Thyroid gland (tissue), 4 donors: ENCODE measurements at regions not wholly inside any gene's neighbourhood (a gene's known extent, or its start where the extent isn't known, plus 50 kb on each side); places are given as distances from the start of the nearest gene placed in this dataset.
A peak's percentile ranks its signal among the peaks of the same experiment; 100 is the strongest.

Experiments used
- DNase-seq, 2 donors: peaks; one replicate each; pipeline ENCODE4 v3.0.0-alpha.2; 2019
- H3K27ac ChIP-seq, 3 donors: fragments of 200-600 bp; sonication (generic); 1 replicate in 2 of 3; 2 replicates in 1 of 3; pipeline ENCODE4 v1.5.1; 2016 to 2019; ENCODE audit warnings: mild to moderate bottlenecking in 1 of 3, moderate library complexity in 1 of 3
- H3K27me3 ChIP-seq: fragments of 200-600 bp; sonication (generic); one replicate; pipeline ENCODE4 v1.5.1; 2019
- H3K36me3 ChIP-seq, 2 donors: fragments of 200-600 bp; sonication (generic); one replicate each; pipeline ENCODE4 v1.5.1; 2016 to 2019
- H3K4me1 ChIP-seq, 2 donors: fragments of 200-600 bp; sonication (generic); one replicate each; pipeline ENCODE4 v1.5.1; 2017 to 2019
- H3K4me3 ChIP-seq, 3 donors: fragments of 200-600 bp; sonication (generic); replicated peaks in 1 of 3; 1 replicate in 2 of 3; 2 replicates in 1 of 3; pipeline ENCODE4 v1.5.1; 2016; ENCODE audit warnings: mild to moderate bottlenecking in 1 of 3
- H3K9me3 ChIP-seq: fragments of 200-600 bp; sonication (generic); one replicate; pipeline ENCODE4 v1.5.1; 2017
- POLR2A ChIP-seq, 2 donors: fragments of 450-650 bp; IDR thresholded peaks; one replicate each; pipeline ENCODE4 v1.6.1; 2017; ENCODE audit warnings: antibody characterized with exemption in 2 of 2, mild to moderate bottlenecking in 2 of 2, moderate library complexity in 1 of 2
- WGBS, 2 donors: methylation state at CpG; one replicate each; pipeline ENCODE4 v1.1.5; 2017; 5-methylcytosine and 5-hydroxymethylcytosine counted together
- intact Hi-C: fragments of 100-400 bp; cut with DNase I; formaldehyde crosslinking; loops from one replicate; pipeline ENCODE4 v1.15.1; 2023
- TF ChIP-seq, protein P1 (sequence below), 6 experiments: fragments of 200-600 bp in 3 of 6; fragments of 450-650 bp in 3 of 6; sonication (generic) in 3 of 6; IDR thresholded peaks; one replicate each; pipeline ENCODE4 v1.5.1; 2016 to 2019; ENCODE audit warnings: antibody characterized with exemption in 6 of 6, mild to moderate bottlenecking in 2 of 6, inconsistent platforms in 1 of 6, moderate library complexity in 1 of 6

DNA sequence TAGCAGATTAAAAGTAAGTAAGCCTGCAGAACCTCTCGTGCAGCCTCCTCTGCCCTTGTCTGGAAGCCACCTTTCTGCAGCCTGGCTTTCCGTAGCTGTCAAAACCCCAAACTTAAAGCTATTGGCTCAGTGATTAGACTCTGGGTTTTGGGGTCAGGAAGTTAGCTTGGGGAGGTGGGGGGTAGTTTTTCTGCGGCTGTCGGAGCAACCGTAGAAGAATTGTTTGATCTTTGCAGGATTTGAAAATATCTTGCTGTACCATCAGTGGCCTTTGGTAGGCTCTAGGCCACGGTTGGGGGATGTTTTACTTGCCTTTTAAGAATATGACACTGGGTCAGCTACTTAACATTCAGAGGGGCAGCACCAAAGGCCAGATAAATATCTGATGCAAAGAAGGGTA lies 88.4 kb upstream of the RASGRP1 start:
- intact Hi-C loops: no loop called here
- Histone ChIP-seq H3K4me3 (no peak overlapping the region), H3K27me3 (no peaks in the 10 kb centered on the region), H3K4me1 (no peaks in the 10 kb centered on the region), H3K36me3 (no peaks in the 10 kb centered on the region), H3K9me3 (no peaks in the 10 kb centered on the region), H3K27ac (no peak overlapping the region)
- no peak for TF ChIP-seq POLR2A (IDR thresholded peaks at IDR 0.05)
- TF ChIP-seq, protein P1, sequence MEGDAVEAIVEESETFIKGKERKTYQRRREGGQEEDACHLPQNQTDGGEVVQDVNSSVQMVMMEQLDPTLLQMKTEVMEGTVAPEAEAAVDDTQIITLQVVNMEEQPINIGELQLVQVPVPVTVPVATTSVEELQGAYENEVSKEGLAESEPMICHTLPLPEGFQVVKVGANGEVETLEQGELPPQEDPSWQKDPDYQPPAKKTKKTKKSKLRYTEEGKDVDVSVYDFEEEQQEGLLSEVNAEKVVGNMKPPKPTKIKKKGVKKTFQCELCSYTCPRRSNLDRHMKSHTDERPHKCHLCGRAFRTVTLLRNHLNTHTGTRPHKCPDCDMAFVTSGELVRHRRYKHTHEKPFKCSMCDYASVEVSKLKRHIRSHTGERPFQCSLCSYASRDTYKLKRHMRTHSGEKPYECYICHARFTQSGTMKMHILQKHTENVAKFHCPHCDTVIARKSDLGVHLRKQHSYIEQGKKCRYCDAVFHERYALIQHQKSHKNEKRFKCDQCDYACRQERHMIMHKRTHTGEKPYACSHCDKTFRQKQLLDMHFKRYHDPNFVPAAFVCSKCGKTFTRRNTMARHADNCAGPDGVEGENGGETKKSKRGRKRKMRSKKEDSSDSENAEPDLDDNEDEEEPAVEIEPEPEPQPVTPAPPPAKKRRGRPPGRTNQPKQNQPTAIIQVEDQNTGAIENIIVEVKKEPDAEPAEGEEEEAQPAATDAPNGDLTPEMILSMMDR (IDR thresholded peaks at IDR 0.05): no peak
- peak in 1 of 2 donors; percentile 4 for DNase-seq
- 81 to 84% methylated on average over 6 of the region's 6 CpGs for WGBS, 2 donors

DNA sequence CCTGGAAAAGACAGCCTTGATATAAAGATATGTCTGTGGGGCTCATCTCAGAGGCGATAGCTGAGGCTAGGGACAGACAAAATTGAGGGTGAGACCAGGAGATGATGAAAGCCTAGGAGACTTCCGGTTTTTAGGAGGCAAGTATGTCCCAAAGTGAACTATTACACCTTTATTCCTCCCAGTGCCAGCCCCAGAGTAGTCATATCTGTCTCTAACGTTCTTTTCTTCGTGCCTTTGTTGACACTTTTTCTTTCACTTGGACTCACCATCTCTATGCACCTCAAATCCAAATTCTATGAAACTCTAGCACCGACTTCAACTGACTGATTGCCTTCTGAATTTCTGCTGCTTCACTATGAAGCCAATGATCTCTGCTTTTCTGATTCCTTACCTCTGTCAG lies 93.8 kb upstream of the RASGRP1 start:
- H3K9me3 ChIP-seq: no peaks in the 10 kb centered on the region
- no peaks in the 10 kb centered on the region for H3K27me3 ChIP-seq
- no peaks in the 10 kb centered on the region for H3K4me1 ChIP-seq
- H3K4me3 ChIP-seq: no peak overlapping the region
- DNase-seq: no peak
- TF ChIP-seq, protein P1 (IDR thresholded peaks at IDR 0.05): no peak
- TF ChIP-seq POLR2A (IDR thresholded peaks at IDR 0.05): no peak
- no peak overlapping the region for H3K27ac ChIP-seq
- WGBS, 2 donors: 90% methylated on average over 5 of the region's 5 CpGs
- no peaks in the 10 kb centered on the region for H3K36me3 ChIP-seq
- intact Hi-C loops: no loop called here

DNA sequence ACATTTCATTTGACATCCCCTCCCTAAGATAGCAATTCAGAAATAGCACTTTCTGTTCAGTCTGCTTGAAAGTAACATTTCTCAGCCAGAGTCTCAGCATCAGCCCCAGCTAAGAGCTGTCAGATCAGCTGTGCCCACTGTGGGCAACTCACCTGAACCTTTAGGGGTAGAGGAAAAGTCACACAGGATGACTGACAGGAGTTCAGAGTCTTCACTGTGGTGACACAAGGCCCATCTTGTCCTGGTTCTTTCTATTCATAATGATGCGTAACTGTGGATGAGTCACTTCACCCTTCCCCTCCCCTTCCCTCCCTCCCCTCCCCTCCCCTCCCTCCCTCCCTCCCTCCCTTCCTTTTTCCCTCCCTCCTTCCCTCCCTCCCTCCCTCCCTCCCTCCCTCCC lies 96.1 kb upstream of the RASGRP1 start:
- Histone ChIP-seq H3K36me3 (no peaks in the 10 kb centered on the region), H3K4me3 (no peak overlapping the region), H3K27ac (no peak overlapping the region), H3K27me3 (no peaks in the 10 kb centered on the region), H3K4me1 (no peaks in the 10 kb centered on the region), H3K9me3 (no peaks in the 10 kb centered on the region)
- intact Hi-C loops: no loop called here
- 84 to 85% methylated on average over 1 of the region's 1 CpG for WGBS, 2 donors
- DNase-seq: no peak
- TF ChIP-seq, protein P1 (IDR thresholded peaks at IDR 0.05): no peak
- no peak for TF ChIP-seq POLR2A (IDR thresholded peaks at IDR 0.05)

DNA sequence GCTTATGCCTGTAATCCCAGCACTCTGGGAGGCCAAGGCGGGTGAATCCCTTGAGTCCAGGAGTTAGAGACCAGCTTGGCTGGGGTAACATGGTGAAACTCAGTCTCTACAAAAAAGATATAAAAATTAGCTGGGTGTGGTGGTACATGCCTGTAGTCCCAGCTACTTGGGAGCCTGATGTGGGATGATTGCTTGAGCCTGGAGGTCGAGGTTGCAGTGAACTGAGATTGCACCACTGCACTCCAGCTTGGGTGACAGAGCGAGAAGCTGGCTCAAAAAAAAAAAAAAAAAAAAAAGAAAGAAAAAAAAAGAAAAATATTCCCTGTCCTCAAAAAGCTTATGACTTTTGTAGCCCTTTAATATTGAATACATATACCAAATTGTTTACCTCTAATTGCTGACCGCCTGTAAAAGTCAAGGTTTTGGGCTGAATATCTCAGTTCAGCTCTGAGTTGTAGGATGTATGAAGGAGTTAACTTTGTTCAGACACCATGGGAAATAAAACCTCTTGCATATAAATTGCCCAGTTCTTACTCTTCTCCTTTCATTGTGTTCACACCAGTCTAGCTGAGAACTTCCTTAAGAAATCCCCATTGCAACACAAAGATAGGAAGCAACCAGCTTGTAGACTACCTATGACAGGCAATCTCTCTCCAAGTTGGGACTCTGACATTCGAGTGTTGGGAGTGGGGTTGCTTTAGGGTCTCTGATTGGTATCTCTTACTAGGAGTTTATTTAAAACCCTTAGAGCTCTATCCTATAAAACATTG lies 97.6 kb upstream of the RASGRP1 start:
- H3K9me3 ChIP-seq: no peaks in the 10 kb centered on the region
- H3K4me3 ChIP-seq: no peak overlapping the region
- TF ChIP-seq, protein P1 (IDR thresholded peaks at IDR 0.05): no peak
- no peak for TF ChIP-seq POLR2A (IDR thresholded peaks at IDR 0.05)
- no peak overlapping the region for H3K27ac ChIP-seq
- intact Hi-C loops: no loop called here
- no peak for DNase-seq
- no peaks in the 10 kb centered on the region for H3K27me3 ChIP-seq
- no peaks in the 10 kb centered on the region for H3K36me3 ChIP-seq
- H3K4me1 ChIP-seq: no peaks in the 10 kb centered on the region
- 76 to 79% methylated on average over 5 of the region's 5 CpGs for WGBS, 2 donors

DNA sequence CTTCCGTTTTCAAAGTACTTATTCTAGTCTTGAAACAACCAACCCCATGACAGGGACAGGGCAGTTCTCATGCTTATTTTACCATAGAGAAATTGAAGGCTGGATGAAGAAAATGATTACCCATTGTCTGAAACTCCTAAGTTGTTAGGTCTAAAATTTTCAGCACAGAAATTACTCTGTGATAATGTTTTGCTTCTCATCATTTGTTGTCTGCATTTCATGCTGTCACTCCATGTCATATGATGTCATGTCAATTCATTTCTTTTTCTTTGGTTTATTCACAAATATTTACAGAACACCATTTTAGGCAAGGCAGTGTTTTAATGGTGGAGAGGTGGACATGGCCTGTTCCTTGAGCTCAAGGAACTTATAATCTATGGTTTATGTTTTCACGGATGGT lies 98.2 kb upstream of the RASGRP1 start:
- Histone ChIP-seq H3K9me3 (no peaks in the 10 kb centered on the region), H3K36me3 (no peaks in the 10 kb centered on the region), H3K27me3 (no peaks in the 10 kb centered on the region), H3K27ac (no peak overlapping the region), H3K4me1 (no peaks in the 10 kb centered on the region), H3K4me3 (no peak overlapping the region)
- TF ChIP-seq POLR2A (IDR thresholded peaks at IDR 0.05): no peak
- TF ChIP-seq, protein P1 (IDR thresholded peaks at IDR 0.05): no peak
- DNase-seq: no peak
- intact Hi-C loops: no loop called here
- WGBS, 2 donors: 82 to 85% methylated on average over 2 of the region's 2 CpGs
